GM13976 (cell line): ENCODE measurements at regions not wholly inside any gene's neighbourhood (a gene's known extent, or its start where the extent isn't known, plus 50 kb on each side); places are given as distances from the start of the nearest gene placed in this dataset.

Source experiments
- DNase-seq: peaks from one replicate; pipeline ENCODE4 v3.0.0; 2012; ENCODE audit warnings: low spot score
- CTCF ChIP-seq: IDR thresholded peaks from 2 replicates; pipeline ENCODE4 v1.5.1; 2012; ENCODE audit warnings: borderline replicate concordance, mild to moderate bottlenecking; ENCODE audit not compliant: insufficient read depth; ENCODE audit errors: extremely low read depth, missing control alignments, control extremely low read depth
- in situ Hi-C: fragments of 300-500 bp; cut with MboI; formaldehyde crosslinking; loops from one replicate; pipeline ENCODE4 v1.12.0; 2022; ENCODE audit warnings: low sequenced_read_pairs, mixed read lengths, inconsistent platforms; ENCODE audit not compliant: unreplicated experiment

GRCh38 chr2:128607911-128608506 lies 289.3 kb upstream of the HS6ST1 start:
- in situ Hi-C loops, result no loop called here
- no peak for TF ChIP-seq CTCF
- DNase-seq, result no peak

- in situ Hi-C loops, result no loop called here
- no peak for TF ChIP-seq CTCF
- DNase-seq, result no peak
Observed at GRCh38 chr2:128608921-128609880, 290.5 kb upstream of the HS6ST1 start.

- in situ Hi-C loops, result no loop called here
- TF ChIP-seq CTCF, result no peak
- DNase-seq, result no peak
Observed at GRCh38 chr2:128610496-128610895, 291.8 kb upstream of the HS6ST1 start.

GRCh38 chr2:128611421-128612320 lies 293.0 kb upstream of the HS6ST1 start:
- in situ Hi-C loops, result no loop called here
- no peak for TF ChIP-seq CTCF
- DNase-seq, result no peak

- in situ Hi-C loops, result no loop called here
Observed at GRCh38 chr2:128612628-128613027, 294.0 kb upstream of the HS6ST1 start.

More at GRCh38 chr2:128612628-128613027, 294.0 kb upstream of the HS6ST1 start:
- no peak for DNase-seq
- TF ChIP-seq CTCF, result no peak
